OCI-LY7 (cell line): ENCODE measurements at regions not wholly inside any gene's neighbourhood (a gene's known extent, or its start where the extent isn't known, plus 50 kb on each side); places are given as distances from the start of the nearest gene placed in this dataset.

Experiments
- BruUV-seq: library from RNA; stranded (reverse); fragments of 400-500 nt; replicated peaks from 2 replicates; lab custom pipeline; 2021; lab: Mats Ljungman, UMichigan
- CTCF ChIA-PET: fragments of 300-600 bp; sonication (Branson Sonifier 250); formaldehyde crosslinking; loops from one replicate; lab custom pipeline; 2022; ENCODE audit warnings: antibody characterized with exemption; ENCODE audit not compliant: unreplicated experiment; lab: Charles Lee
- POLR2A ChIA-PET: fragments of 300-600 bp; sonication (Branson Sonifier 250); formaldehyde crosslinking; loops from one replicate; lab custom pipeline; 2022; ENCODE audit warnings: antibody characterized with exemption; lab: Charles Lee
- DNase-seq: peaks from one replicate; pipeline ENCODE4 v3.0.0-alpha.2; 2015; ENCODE audit warnings: low spot score
- H2AFZ ChIP-seq: fragments of 200-600 bp; sonication (generic), shearing (Covaris generic); 2 replicates; pipeline ENCODE4 v1.6.1; 2014; ENCODE audit warnings: mild to moderate bottlenecking, antibody characterized with exemption, low read length, moderate library complexity
- H3K27ac ChIP-seq: fragments of 200-600 bp; sonication (generic); 2 replicates; pipeline ENCODE4 v1.5.1; 2014; ENCODE audit warnings: mixed run types, low read depth, mild to moderate bottlenecking, moderate library complexity, low read length, inconsistent platforms; ENCODE audit not compliant: poor library complexity, severe bottlenecking
- H3K36me3 ChIP-seq: fragments of 200-600 bp; sonication (generic); 2 replicates; pipeline ENCODE4 v1.6.1; 2014; ENCODE audit warnings: mild to moderate bottlenecking, antibody characterized with exemption, low read length, moderate library complexity, mixed read lengths; ENCODE audit not compliant: insufficient read depth
- H3K4me1 ChIP-seq: fragments of 200-600 bp; sonication (generic); 2 replicates; pipeline ENCODE4 v1.5.1; 2014; ENCODE audit warnings: mild to moderate bottlenecking, low read length; ENCODE audit not compliant: insufficient read depth, poor library complexity, severe bottlenecking
- H3K4me2 ChIP-seq: fragments of 200-600 bp; sonication (generic); 2 replicates; pipeline ENCODE4 v1.6.1; 2014; ENCODE audit warnings: mild to moderate bottlenecking, low read length
- H3K4me3 ChIP-seq: fragments of 200-600 bp; sonication (generic); 2 replicates; pipeline ENCODE4 v1.5.1; 2014; ENCODE audit warnings: mild to moderate bottlenecking, low read depth, low read length; ENCODE audit not compliant: poor library complexity, severe bottlenecking
- H3K79me2 ChIP-seq: fragments of 200-600 bp; sonication (generic); 2 replicates; pipeline ENCODE4 v1.6.1; 2016; ENCODE audit warnings: low read depth, mild to moderate bottlenecking, low read length, moderate library complexity, mixed read lengths; ENCODE audit not compliant: insufficient read depth
- H3K9me2 ChIP-seq: fragments of 200-600 bp; sonication (generic); 2 replicates; pipeline ENCODE4 v1.6.1; 2016; ENCODE audit warnings: mild to moderate bottlenecking, low read length, mixed read lengths; ENCODE audit not compliant: insufficient read depth
- H3K9me3 ChIP-seq: fragments of 200-600 bp; sonication (generic); 2 replicates; pipeline ENCODE4 v1.6.1; 2014; ENCODE audit warnings: mild to moderate bottlenecking, mixed run types, low read length, mixed read lengths
- H4K20me1 ChIP-seq: fragments of 200-600 bp; sonication (generic); 2 replicates; pipeline ENCODE4 v1.6.1; 2014; ENCODE audit warnings: mild to moderate bottlenecking, antibody characterized with exemption, low read length, moderate library complexity, mixed read lengths; ENCODE audit not compliant: insufficient read depth
- CTCF ChIP-seq: fragments of 200-600 bp; sonication (generic); conservative IDR thresholded peaks from 2 replicates; pipeline ENCODE4 v1.5.1; 2014; ENCODE audit warnings: mild to moderate bottlenecking, antibody characterized with exemption, low read length, moderate library complexity, mixed read lengths
- EZH2phosphoT487 ChIP-seq: fragments of 200-600 bp; sonication (generic); IDR thresholded peaks from 2 replicates; pipeline ENCODE4 v1.6.1; 2018; ENCODE audit warnings: low read depth, borderline replicate concordance, mild to moderate bottlenecking, mixed run types, antibody characterized with exemption, low read length, moderate library complexity, mixed read lengths
- intact Hi-C: fragments of 100-400 bp; cut with micrococcal nuclease; formaldehyde crosslinking; loops from one replicate; pipeline ENCODE4 v1.10.0; 2022; ENCODE audit not compliant: unreplicated experiment

- H2AFZ ChIP-seq = no peak overlapping the region
- no peak for DNase-seq
- H3K27ac ChIP-seq = no peak overlapping the region
- no peaks in the 10 kb centered on the region; the same call in 1 of the 2 replicates for H4K20me1 ChIP-seq
- H3K36me3 ChIP-seq = no peaks in the 10 kb centered on the region
- no peak for TF ChIP-seq CTCF
- no peak for TF ChIP-seq EZH2phosphoT487
- no peak overlapping the region for H3K4me2 ChIP-seq
- no peak overlapping the region for H3K4me3 ChIP-seq
- no peaks in the 10 kb centered on the region for H3K9me2 ChIP-seq
- ChIA-PET POLR2A (no interaction called here), CTCF (no interaction called here)
- H3K79me2 ChIP-seq = no peaks in the 10 kb centered on the region
- BruUV-seq = no TSS peak
- intact Hi-C loops = no loop called here
- no peaks in the 10 kb centered on the region for H3K9me3 ChIP-seq
- H3K4me1 ChIP-seq = peaks cover 8% of the 10 kb centered on the region
Measured at GRCh38 chr11:45094958-45095690, 51.3 kb upstream of the PRDM11 start.

- no peak for TF ChIP-seq EZH2phosphoT487
- TF ChIP-seq CTCF = no peak
- no peak for DNase-seq
Measured at GRCh38 chr11:45095691-45096010, 50.8 kb upstream of the PRDM11 start.

DNA sequence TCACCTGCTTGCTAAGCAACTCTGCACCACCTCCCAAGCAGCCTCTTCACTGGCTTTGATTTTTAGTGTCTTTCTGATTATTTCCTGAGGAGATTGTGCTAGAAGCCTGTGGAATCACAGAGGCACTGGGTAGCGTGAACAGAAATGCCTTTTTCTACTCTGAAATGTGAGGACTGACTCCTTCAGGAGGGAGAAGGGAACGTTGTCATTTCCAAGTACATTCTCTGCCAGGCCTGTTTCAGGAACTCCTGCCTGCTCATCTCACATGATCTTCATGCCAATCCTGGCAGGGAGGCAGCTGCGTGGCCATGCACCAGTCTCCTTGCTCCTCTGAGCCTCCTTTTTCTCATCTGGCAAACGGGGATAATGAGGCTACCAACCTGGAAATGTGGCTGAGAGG is 49.8 kb upstream of the PRDM11 start:
- Histone ChIP-seq H3K9me3 (no peaks in the 10 kb centered on the region), H3K36me3 (no peaks in the 10 kb centered on the region), H3K79me2 (no peaks in the 10 kb centered on the region), H3K4me1 (peaks cover 5% of the 10 kb centered on the region), H3K27ac (no peak overlapping the region), H2AFZ (no peak overlapping the region), H3K9me2 (no peaks in the 10 kb centered on the region), H3K4me3 (no peak overlapping the region), H3K4me2 (no peak overlapping the region), H4K20me1 (no peaks in the 10 kb centered on the region; the same call in 1 of the 2 replicates)
- intact Hi-C loops = no loop called here
- ChIA-PET CTCF (no interaction called here), POLR2A (interaction anchor here (1.3 kb wide), 1 partner anchor 137 kb away, joined by 4 read pairs; no protein-coding TSS in a partner anchor)
- no peak for DNase-seq
- TF ChIP-seq CTCF = no peak
- TF ChIP-seq EZH2phosphoT487 = no peak
- no TSS peak for BruUV-seq

More at GRCh38 chr11:45095691-45096010, 50.8 kb upstream of the PRDM11 start:
- H4K20me1 ChIP-seq = no peaks in the 10 kb centered on the region; the same call in 1 of the 2 replicates
- no peak overlapping the region for H2AFZ ChIP-seq
- no peaks in the 10 kb centered on the region for H3K9me3 ChIP-seq
- ChIA-PET CTCF (no interaction called here), POLR2A (no interaction called here)
- BruUV-seq = no TSS peak
- H3K4me3 ChIP-seq = no peak overlapping the region
- H3K9me2 ChIP-seq = no peaks in the 10 kb centered on the region
- H3K4me2 ChIP-seq = no peak overlapping the region
- intact Hi-C loops = no loop called here
- peaks cover 8% of the 10 kb centered on the region for H3K4me1 ChIP-seq
- H3K27ac ChIP-seq = no peak overlapping the region
- no peaks in the 10 kb centered on the region for H3K36me3 ChIP-seq
- no peaks in the 10 kb centered on the region for H3K79me2 ChIP-seq
